ENCODE measurements at regions not wholly inside any gene's neighbourhood (a gene's known extent, or its start where the extent isn't known, plus 50 kb on each side); places are given as distances from the start of the nearest gene placed in this dataset.

GRCh38 chr12:16691624-16692023, 85.7 kb upstream of the LMO3 start:
- no peaks in the 10 kb centered on the region for H3K36me3 ChIP-seq (ENCODE audit: control insufficient read depth, insufficient read depth, low read length)
- no peaks in the 10 kb centered on the region for H3K4me1 ChIP-seq (ENCODE audit: control insufficient read depth, insufficient read depth, low read length)
- H3K9ac ChIP-seq (ENCODE audit: extremely low read depth, low read length, poor library complexity, severe bottlenecking), result no peak overlapping the region
- TF ChIP-seq, protein P1, sequence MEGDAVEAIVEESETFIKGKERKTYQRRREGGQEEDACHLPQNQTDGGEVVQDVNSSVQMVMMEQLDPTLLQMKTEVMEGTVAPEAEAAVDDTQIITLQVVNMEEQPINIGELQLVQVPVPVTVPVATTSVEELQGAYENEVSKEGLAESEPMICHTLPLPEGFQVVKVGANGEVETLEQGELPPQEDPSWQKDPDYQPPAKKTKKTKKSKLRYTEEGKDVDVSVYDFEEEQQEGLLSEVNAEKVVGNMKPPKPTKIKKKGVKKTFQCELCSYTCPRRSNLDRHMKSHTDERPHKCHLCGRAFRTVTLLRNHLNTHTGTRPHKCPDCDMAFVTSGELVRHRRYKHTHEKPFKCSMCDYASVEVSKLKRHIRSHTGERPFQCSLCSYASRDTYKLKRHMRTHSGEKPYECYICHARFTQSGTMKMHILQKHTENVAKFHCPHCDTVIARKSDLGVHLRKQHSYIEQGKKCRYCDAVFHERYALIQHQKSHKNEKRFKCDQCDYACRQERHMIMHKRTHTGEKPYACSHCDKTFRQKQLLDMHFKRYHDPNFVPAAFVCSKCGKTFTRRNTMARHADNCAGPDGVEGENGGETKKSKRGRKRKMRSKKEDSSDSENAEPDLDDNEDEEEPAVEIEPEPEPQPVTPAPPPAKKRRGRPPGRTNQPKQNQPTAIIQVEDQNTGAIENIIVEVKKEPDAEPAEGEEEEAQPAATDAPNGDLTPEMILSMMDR (conservative IDR thresholded peaks at IDR 0.05), result no peak
- H3K27me3 ChIP-seq (ENCODE audit: control insufficient read depth, insufficient read depth, low read length, poor library complexity, severe bottlenecking), result no peaks in the 10 kb centered on the region
- Mint-ChIP-seq H3K27me3 (ENCODE audit: insufficient read depth) (no peaks in the 10 kb centered on the region), H3K4me1 (peaks cover 3% of the 10 kb centered on the region), H3K36me3 (ENCODE audit: low read depth) (no peaks in the 10 kb centered on the region), H3K27ac (no peak overlapping the region), H3K9me3 (peaks cover 12% of the 10 kb centered on the region), H3K4me3 (no peak overlapping the region)
- H3K9me3 ChIP-seq (ENCODE audit: control insufficient read depth, low read length), result peaks cover 13% of the 10 kb centered on the region
- no peak overlapping the region for H3K27ac ChIP-seq (ENCODE audit: low read depth, low read length)
- H3K4me3 ChIP-seq (ENCODE audit: low read length), result no peak overlapping the region
- DNase-seq, result peak; percentile 51
- WGBS, 2 experiments (ENCODE audit: insufficient coverage in 1 of 2, insufficient read length in 1 of 2), result 88 to 100% methylated on average over 2 of the region's 2 CpGs

GRCh38 chr12:16688200-16688599, 82.2 kb upstream of the LMO3 start:
- Histone ChIP-seq H3K9ac (ENCODE audit: extremely low read depth, low read length, poor library complexity, severe bottlenecking) (no peak overlapping the region), H3K9me3 (ENCODE audit: control insufficient read depth, low read length) (peaks cover 2% of the 10 kb centered on the region), H3K36me3 (ENCODE audit: control insufficient read depth, insufficient read depth, low read length) (no peaks in the 10 kb centered on the region), H3K27me3 (ENCODE audit: control insufficient read depth, insufficient read depth, low read length, poor library complexity, severe bottlenecking) (no peaks in the 10 kb centered on the region), H3K4me1 (ENCODE audit: control insufficient read depth, insufficient read depth, low read length) (no peaks in the 10 kb centered on the region), H3K27ac (ENCODE audit: low read depth, low read length) (no peak overlapping the region), H3K4me3 (ENCODE audit: low read length) (no peak overlapping the region)
- H3K4me3 Mint-ChIP-seq, result no peak overlapping the region
- H3K27me3 Mint-ChIP-seq (ENCODE audit: insufficient read depth), result no peaks in the 10 kb centered on the region
- peaks cover under 1% of the 10 kb centered on the region for H3K9me3 Mint-ChIP-seq
- TF ChIP-seq, protein P1 (conservative IDR thresholded peaks at IDR 0.05), result no peak
- no peak for DNase-seq
- WGBS, 2 experiments (ENCODE audit: insufficient coverage in 1 of 2, insufficient read length in 1 of 2), result 100% methylated on average over 1 of the region's 1 CpG; no CpG with 5 or more reads in 1 of the 2 experiments
- H3K36me3 Mint-ChIP-seq (ENCODE audit: low read depth), result no peaks in the 10 kb centered on the region
- no peak overlapping the region for H3K27ac Mint-ChIP-seq
- H3K4me1 Mint-ChIP-seq, result peaks cover 3% of the 10 kb centered on the region

DNA sequence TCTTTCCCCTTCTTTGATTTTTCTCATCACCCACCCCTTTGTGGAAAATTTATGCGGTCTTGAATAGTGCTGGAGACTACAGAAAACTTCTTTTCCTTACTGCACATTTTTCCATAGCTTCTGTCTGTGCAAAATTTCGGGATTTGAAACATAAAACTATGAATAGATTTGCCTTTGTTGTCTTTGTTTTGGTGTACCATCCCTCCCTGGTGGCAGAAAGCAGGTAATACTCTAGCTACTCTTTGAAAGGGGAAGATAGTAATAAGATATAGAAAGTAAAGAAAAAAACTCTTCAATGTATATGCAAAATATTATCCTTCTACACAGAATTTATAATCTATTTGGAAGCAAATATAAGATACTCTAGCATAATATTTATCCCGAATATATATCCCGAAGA, 79.1 kb upstream of the LMO3 start:
- Histone ChIP-seq H3K4me3 (ENCODE audit: low read length) (no peak overlapping the region), H3K9me3 (ENCODE audit: control insufficient read depth, low read length) (no peaks in the 10 kb centered on the region), H3K9ac (ENCODE audit: extremely low read depth, low read length, poor library complexity, severe bottlenecking) (no peak overlapping the region), H3K27me3 (ENCODE audit: control insufficient read depth, insufficient read depth, low read length, poor library complexity, severe bottlenecking) (no peaks in the 10 kb centered on the region), H3K27ac (ENCODE audit: low read depth, low read length) (no peak overlapping the region), H3K36me3 (ENCODE audit: control insufficient read depth, insufficient read depth, low read length) (no peaks in the 10 kb centered on the region), H3K4me1 (ENCODE audit: control insufficient read depth, insufficient read depth, low read length) (no peaks in the 10 kb centered on the region)
- Mint-ChIP-seq H3K27ac (no peak overlapping the region), H3K4me1 (peaks cover 8% of the 10 kb centered on the region), H3K4me3 (no peak overlapping the region), H3K9me3 (no peaks in the 10 kb centered on the region), H3K36me3 (ENCODE audit: low read depth) (no peaks in the 10 kb centered on the region), H3K27me3 (ENCODE audit: insufficient read depth) (no peaks in the 10 kb centered on the region)
- TF ChIP-seq, protein P1 (conservative IDR thresholded peaks at IDR 0.05), result peak; percentile 85
- 73 to 100% methylated on average over 1 to 3 of the region's 4 CpGs for WGBS, 2 experiments (ENCODE audit: insufficient coverage in 1 of 2, insufficient read length in 1 of 2)
- no peak for DNase-seq

All from endodermal cell (in vitro differentiated cells).